Neuronal stem cell (in vitro differentiated cells): ENCODE measurements at regions not wholly inside any gene's neighbourhood (a gene's known extent, or its start where the extent isn't known, plus 50 kb on each side); places are given as distances from the start of the nearest gene placed in this dataset.

ENCODE experiments used
- DNase-seq: peaks from one replicate; pipeline ENCODE4 v3.0.0-alpha.2; 2013; ENCODE audit warnings: low spot score
- H2AFZ ChIP-seq: one replicate; pipeline ENCODE4 v1.6.1; 2013; ENCODE audit warnings: mild to moderate bottlenecking, low read length, inconsistent platforms
- H2AK5ac ChIP-seq: 2 replicates; pipeline ENCODE4 v1.6.1; 2013; ENCODE audit warnings: low read depth, mild to moderate bottlenecking, inconsistent platforms, low read length, moderate library complexity, mixed read lengths
- H2BK120ac ChIP-seq: 2 replicates; pipeline ENCODE4 v1.6.1; 2013; ENCODE audit warnings: low read depth, mild to moderate bottlenecking, inconsistent platforms, low read length, moderate library complexity, mixed read lengths
- H2BK12ac ChIP-seq: one replicate; pipeline ENCODE4 v1.6.1; 2013; ENCODE audit warnings: low read length, inconsistent platforms
- H2BK15ac ChIP-seq: 2 replicates; pipeline ENCODE4 v1.6.1; 2013; ENCODE audit warnings: mild to moderate bottlenecking, low read length, inconsistent platforms, mixed read lengths
- H2BK5ac ChIP-seq: one replicate; pipeline ENCODE4 v1.6.1; 2013; ENCODE audit warnings: inconsistent platforms, mild to moderate bottlenecking, low read length, moderate library complexity
- H3K14ac ChIP-seq: one replicate; pipeline ENCODE4 v1.6.1; 2013; ENCODE audit warnings: low read length, inconsistent platforms
- H3K18ac ChIP-seq: 2 replicates; pipeline ENCODE4 v1.6.1; 2013; ENCODE audit warnings: low read length, inconsistent platforms
- H3K23ac ChIP-seq: 2 replicates; pipeline ENCODE4 v1.6.1; 2013; ENCODE audit warnings: low read depth, mild to moderate bottlenecking, mixed read lengths, low read length, inconsistent platforms; ENCODE audit not compliant: poor library complexity
- H3K27ac ChIP-seq: replicated peaks from 3 replicates; pipeline ENCODE4 v1.5.1; 2013; ENCODE audit warnings: low read length, inconsistent platforms
- H3K27me3 ChIP-seq, 3 experiments: 2 replicates each; pipeline ENCODE4 v1.6.1; 2013; ENCODE audit warnings: low read length in 3 of 3, mild to moderate bottlenecking in 2 of 3, inconsistent platforms in 1 of 3, low read depth in 1 of 3, mixed read lengths in 1 of 3, moderate library complexity in 1 of 3; ENCODE audit not compliant: control insufficient read depth in 3 of 3, insufficient read depth in 3 of 3
- H3K36me3 ChIP-seq, 2 donors: replicated peaks in 1 of 2; 2 replicates each; pipeline ENCODE4 v1.6.1; 2013; ENCODE audit warnings: low read length in 2 of 2; ENCODE audit not compliant: control insufficient read depth in 2 of 2, insufficient read depth in 2 of 2
- H3K4ac ChIP-seq: 2 replicates; pipeline ENCODE4 v1.6.1; 2013; ENCODE audit warnings: inconsistent platforms, mild to moderate bottlenecking, low read length, moderate library complexity
- H3K4me1 ChIP-seq, 2 donors: 1 replicate in 1 of 2; 2 replicates in 1 of 2; pipeline ENCODE4 v1.6.1; 2013; ENCODE audit warnings: low read length in 2 of 2, low read depth in 1 of 2; ENCODE audit not compliant: control insufficient read depth in 2 of 2, insufficient read depth in 1 of 2
- H3K4me2 ChIP-seq: one replicate; pipeline ENCODE4 v1.6.1; 2013; ENCODE audit warnings: mild to moderate bottlenecking, low read length, inconsistent platforms; ENCODE audit not compliant: insufficient read depth, poor library complexity, severe bottlenecking
- H3K4me3 ChIP-seq, 2 donors: 2 replicates each; pipeline ENCODE4 v1.5.1; 2013; ENCODE audit warnings: low read length in 2 of 2, mild to moderate bottlenecking in 2 of 2, inconsistent platforms in 1 of 2, moderate library complexity in 1 of 2
- H3K79me1 ChIP-seq: one replicate; pipeline ENCODE4 v1.6.1; 2013; ENCODE audit warnings: low read depth, mild to moderate bottlenecking, inconsistent platforms, low read length, moderate library complexity
- H3K9ac ChIP-seq: one replicate; pipeline ENCODE4 v1.6.1; 2013; ENCODE audit warnings: mild to moderate bottlenecking, low read depth, low read length, inconsistent platforms; ENCODE audit not compliant: poor library complexity
- H3K9me3 ChIP-seq, 2 donors: replicated peaks in 1 of 2; 2 replicates each; pipeline versions ENCODE3 to v1.6.1; 2013; ENCODE audit warnings: low read length in 2 of 2, mild to moderate bottlenecking in 2 of 2, inconsistent platforms in 1 of 2, low read depth in 1 of 2, mixed read lengths in 1 of 2, moderate library complexity in 1 of 2; ENCODE audit not compliant: control insufficient read depth in 2 of 2, insufficient read depth in 1 of 2
- H4K8ac ChIP-seq: one replicate; pipeline ENCODE4 v1.6.1; 2013; ENCODE audit warnings: low read depth, mild to moderate bottlenecking, inconsistent platforms, low read length, moderate library complexity
- H4K91ac ChIP-seq: one replicate; pipeline ENCODE4 v1.6.1; 2013; ENCODE audit warnings: low read length, low read depth, mild to moderate bottlenecking, inconsistent platforms; ENCODE audit not compliant: poor library complexity
- WGBS, 2 donors: extraction: QIAGEN DNeasy Blood & Tissue Kit; methylation state at CpG; one replicate each; pipeline ENCODE4 v1.1.7; 2013; ENCODE audit warnings: missing lambda C conversion rate in 2 of 2, mixed read lengths in 1 of 2; ENCODE audit not compliant: insufficient read length in 2 of 2, insufficient replicate concordance in 1 of 2; ENCODE audit errors: extremely low coverage in 2 of 2; 5-methylcytosine and 5-hydroxymethylcytosine counted together

- H3K79me1 ChIP-seq = no peaks in the 10 kb centered on the region
- H2BK120ac ChIP-seq = no peak overlapping the region
- H3K27ac ChIP-seq = no peak overlapping the region
- no peak overlapping the region for H4K91ac ChIP-seq
- H4K8ac ChIP-seq = no peak overlapping the region
- no peak overlapping the region for H2BK12ac ChIP-seq
- no peaks in the 10 kb centered on the region for H3K4me1 ChIP-seq
- DNase-seq = no peak
- no peak overlapping the region for H3K4me3 ChIP-seq
- H3K36me3 ChIP-seq = no peaks in the 10 kb centered on the region
- H3K23ac ChIP-seq = no peak overlapping the region
- H3K4me2 ChIP-seq = no peak overlapping the region
- no peak overlapping the region for H2BK5ac ChIP-seq
- no peak overlapping the region for H3K14ac ChIP-seq
- H2BK15ac ChIP-seq = no peak overlapping the region
- no peak overlapping the region for H2AFZ ChIP-seq
- no peaks in the 10 kb centered on the region for H3K9me3 ChIP-seq
- no peaks in the 10 kb centered on the region for H3K27me3 ChIP-seq
- H2AK5ac ChIP-seq = no peak overlapping the region
- no peak overlapping the region for H3K9ac ChIP-seq
- no peak overlapping the region for H3K4ac ChIP-seq
- H3K18ac ChIP-seq = no peak overlapping the region
These were observed 634.0 kb upstream of the FSHR start for GRCh38 chr2:49788300-49788699.

DNA sequence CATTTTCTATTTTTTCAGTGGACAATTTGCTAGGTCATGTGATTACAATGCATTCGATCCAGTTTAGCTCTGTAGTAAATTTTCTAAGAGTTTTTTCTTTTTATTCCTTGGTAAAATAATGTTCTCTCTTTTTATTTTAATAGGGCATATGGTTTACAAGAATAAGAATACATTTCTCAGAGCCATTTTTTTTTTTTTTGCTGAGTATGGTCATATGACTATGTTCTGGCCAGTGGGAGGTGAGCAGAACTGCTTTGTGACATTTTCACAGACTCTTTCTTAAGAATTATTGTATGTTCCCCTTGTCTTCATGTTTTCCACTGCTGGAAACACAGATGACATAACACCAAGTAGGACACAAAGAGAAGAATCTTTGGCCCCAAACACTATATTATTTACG, 626.6 kb upstream of the FSHR start:
- DNase-seq = no peak
- no peak overlapping the region for H3K27ac ChIP-seq
- no peak overlapping the region for H2BK15ac ChIP-seq
- no peaks in the 10 kb centered on the region for H3K36me3 ChIP-seq
- no peak overlapping the region for H3K14ac ChIP-seq
- H4K8ac ChIP-seq = no peak overlapping the region
- H2BK5ac ChIP-seq = no peak overlapping the region
- H3K4ac ChIP-seq = no peak overlapping the region
- WGBS, 2 donors = no CpG with 5 or more reads among the region's 2 CpGs
- no peak overlapping the region for H3K4me2 ChIP-seq
- no peak overlapping the region for H2AK5ac ChIP-seq
- no peaks in the 10 kb centered on the region for H3K4me1 ChIP-seq
- H3K79me1 ChIP-seq = no peaks in the 10 kb centered on the region
- no peaks in the 10 kb centered on the region for H3K27me3 ChIP-seq
- H3K4me3 ChIP-seq = no peak overlapping the region
- H2BK12ac ChIP-seq = no peak overlapping the region
- no peak overlapping the region for H2BK120ac ChIP-seq
- H2AFZ ChIP-seq = no peak overlapping the region
- no peak overlapping the region for H3K23ac ChIP-seq
- H3K18ac ChIP-seq = no peak overlapping the region
- no peak overlapping the region for H3K9ac ChIP-seq
- no peak overlapping the region for H4K91ac ChIP-seq
- H3K9me3 ChIP-seq = peaks cover 0 to 6% of the 10 kb centered on the region in 2 donors

- Histone ChIP-seq H2BK5ac (peak overlapping the region; percentile 21), H3K79me1 (no peaks in the 10 kb centered on the region), H3K27ac (no peak overlapping the region), H2BK12ac (no peak overlapping the region), H3K14ac (no peak overlapping the region), H3K9me3 (peaks cover 0 to 11% of the 10 kb centered on the region in 2 donors), H3K18ac (peak overlapping the region; percentile 59), H3K27me3 (no peaks in the 10 kb centered on the region), H4K91ac (no peak overlapping the region), H3K4me3 (peak overlapping the region in 1 of 2 donors; percentile 1), H3K9ac (no peak overlapping the region), H2BK15ac (peak overlapping the region; percentile 11), H4K8ac (no peak overlapping the region), H3K4me1 (peaks cover 0 to 1% of the 10 kb centered on the region in 2 donors), H2BK120ac (no peak overlapping the region), H3K4me2 (no peak overlapping the region), H2AFZ (no peak overlapping the region), H3K4ac (no peak overlapping the region), H3K36me3 (no peaks in the 10 kb centered on the region), H3K23ac (no peak overlapping the region), H2AK5ac (peak overlapping the region; percentile 80)
- WGBS, 2 donors = no CpG with 5 or more reads among the region's 10 CpGs
- no peak for DNase-seq
These were observed 618.1 kb upstream of the FSHR start for GRCh38 chr2:49772299-49772970.

DNA sequence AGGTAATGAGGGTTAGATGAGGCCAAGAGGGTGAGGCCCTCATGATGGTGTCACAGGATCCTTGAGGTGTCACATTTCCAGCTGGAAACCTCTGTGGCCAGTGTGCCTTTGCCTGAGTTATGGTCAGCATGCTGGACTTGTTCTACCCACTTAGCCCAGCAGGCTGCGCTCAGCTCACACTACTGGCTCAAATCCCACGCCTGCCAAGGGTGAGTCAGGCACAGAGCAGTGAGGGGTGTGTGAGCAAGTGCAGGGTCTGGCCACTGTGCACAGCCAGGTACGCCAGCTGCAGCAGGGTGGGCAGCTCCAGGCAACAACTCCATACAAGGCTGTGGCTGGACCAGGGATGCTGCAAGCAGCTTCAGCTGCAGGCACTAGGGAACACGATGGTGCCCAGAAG, 616.6 kb upstream of the FSHR start:
- Histone ChIP-seq H3K23ac (no peak overlapping the region), H3K79me1 (no peaks in the 10 kb centered on the region), H4K91ac (no peak overlapping the region), H3K27me3 (no peaks in the 10 kb centered on the region), H3K9ac (no peak overlapping the region), H3K4me2 (no peak overlapping the region), H3K9me3 (peaks cover 0 to 11% of the 10 kb centered on the region in 2 donors), H3K36me3 (no peaks in the 10 kb centered on the region), H2AFZ (peak overlapping the region; percentile 7), H3K14ac (no peak overlapping the region), H2BK12ac (no peak overlapping the region), H2AK5ac (no peak overlapping the region), H3K4me3 (no peak overlapping the region), H3K4me1 (peaks cover 0 to 1% of the 10 kb centered on the region in 2 donors), H4K8ac (no peak overlapping the region), H2BK120ac (no peak overlapping the region), H3K4ac (no peak overlapping the region), H2BK15ac (no peak overlapping the region), H2BK5ac (no peak overlapping the region), H3K27ac (no peak overlapping the region), H3K18ac (no peak overlapping the region)
- peak; percentile 59 for DNase-seq
- no CpG with 5 or more reads among the region's 4 CpGs for WGBS, 2 donors
